ENCODE measurements at regions not wholly inside any gene's neighbourhood (a gene's known extent, or its start where the extent isn't known, plus 50 kb on each side); places are given as distances from the start of the nearest gene placed in this dataset.

GRCh38 chr15:35827911-35828310, 281.9 kb upstream of the DPH6 start:
- TF ChIP-seq, protein P1, sequence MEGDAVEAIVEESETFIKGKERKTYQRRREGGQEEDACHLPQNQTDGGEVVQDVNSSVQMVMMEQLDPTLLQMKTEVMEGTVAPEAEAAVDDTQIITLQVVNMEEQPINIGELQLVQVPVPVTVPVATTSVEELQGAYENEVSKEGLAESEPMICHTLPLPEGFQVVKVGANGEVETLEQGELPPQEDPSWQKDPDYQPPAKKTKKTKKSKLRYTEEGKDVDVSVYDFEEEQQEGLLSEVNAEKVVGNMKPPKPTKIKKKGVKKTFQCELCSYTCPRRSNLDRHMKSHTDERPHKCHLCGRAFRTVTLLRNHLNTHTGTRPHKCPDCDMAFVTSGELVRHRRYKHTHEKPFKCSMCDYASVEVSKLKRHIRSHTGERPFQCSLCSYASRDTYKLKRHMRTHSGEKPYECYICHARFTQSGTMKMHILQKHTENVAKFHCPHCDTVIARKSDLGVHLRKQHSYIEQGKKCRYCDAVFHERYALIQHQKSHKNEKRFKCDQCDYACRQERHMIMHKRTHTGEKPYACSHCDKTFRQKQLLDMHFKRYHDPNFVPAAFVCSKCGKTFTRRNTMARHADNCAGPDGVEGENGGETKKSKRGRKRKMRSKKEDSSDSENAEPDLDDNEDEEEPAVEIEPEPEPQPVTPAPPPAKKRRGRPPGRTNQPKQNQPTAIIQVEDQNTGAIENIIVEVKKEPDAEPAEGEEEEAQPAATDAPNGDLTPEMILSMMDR (IDR thresholded peaks at IDR 0.05; ENCODE audit: low read depth, low read length, poor library complexity, severe bottlenecking) = no peak
- no peak for TF ChIP-seq EZH2phosphoT487 (IDR thresholded peaks at IDR 0.05; ENCODE audit: borderline replicate concordance, low read length)
